Esophagus muscularis mucosa (tissue), 4 donors: ENCODE measurements at regions not wholly inside any gene's neighbourhood (a gene's known extent, or its start where the extent isn't known, plus 50 kb on each side); places are given as distances from the start of the nearest gene placed in this dataset.

ENCODE experiments used
- DNase-seq: peaks from one replicate; pipeline ENCODE4 v3.0.0-alpha.2; 2017; ENCODE audit errors: extremely low spot score
- H3K27ac ChIP-seq, 4 donors: fragments of 200-600 bp; sonication (generic); replicated peaks in 1 of 4; 1 replicate in 3 of 4; 2 replicates in 1 of 4; pipeline ENCODE4 v1.5.1; 2016 to 2019; ENCODE audit warnings: mild to moderate bottlenecking in 1 of 4
- H3K27me3 ChIP-seq, 4 donors: fragments of 200-600 bp; sonication (generic); one replicate each; pipeline versions ENCODE4 v1.5.1 to v1.6.0; 2016 to 2019
- H3K36me3 ChIP-seq, 4 donors: fragments of 200-600 bp; sonication (generic); one replicate each; pipeline ENCODE4 v1.5.1; 2016 to 2019
- H3K4me1 ChIP-seq, 4 donors: fragments of 200-600 bp; sonication (generic); one replicate each; pipeline ENCODE4 v1.5.1; 2016 to 2019
- H3K4me3 ChIP-seq, 4 donors: fragments of 200-600 bp; sonication (generic); 1 replicate in 2 of 4; 2 replicates in 2 of 4; pipeline ENCODE4 v1.5.1; 2016 to 2019; ENCODE audit warnings: mild to moderate bottlenecking in 4 of 4, moderate library complexity in 1 of 4
- H3K9me3 ChIP-seq, 4 donors: fragments of 200-600 bp; sonication (generic); 1 replicate in 3 of 4; 2 replicates in 1 of 4; pipeline ENCODE4 v1.5.1; 2016 to 2019
- EP300 ChIP-seq: sonication (generic); formaldehyde crosslinking; IDR thresholded peaks from one replicate; pipeline ENCODE4 v1.6.1; 2017; ENCODE audit warnings: antibody characterized with exemption
- POLR2A ChIP-seq: fragments of 450-650 bp; IDR thresholded peaks from one replicate; pipeline ENCODE4 v1.6.1; 2017; ENCODE audit warnings: antibody characterized with exemption, moderate library complexity, mild to moderate bottlenecking, low read depth
- POLR2AphosphoS5 ChIP-seq, 2 donors: sonication (generic); formaldehyde crosslinking; IDR thresholded peaks; one replicate each; pipeline ENCODE4 v1.6.1; 2017; ENCODE audit warnings: antibody characterized with exemption in 2 of 2
- WGBS: methylation state at CpG from one replicate; pipeline ENCODE4 v1.1.5; 2018; 5-methylcytosine and 5-hydroxymethylcytosine counted together
- intact Hi-C: fragments of 100-400 bp; cut with DNase I; formaldehyde crosslinking; loops from one replicate; pipeline ENCODE4 v1.15.1; 2023
- TF ChIP-seq, protein P1 (sequence below), 3 experiments: fragments of 200-600 bp in 2 of 3; fragments of 450-650 bp in 1 of 3; sonication (generic) in 2 of 3; IDR thresholded peaks; one replicate each; pipeline ENCODE4 v1.5.1; 2017 to 2019; ENCODE audit warnings: antibody characterized with exemption in 3 of 3, mild to moderate bottlenecking in 2 of 3, moderate library complexity in 1 of 3

- H3K4me3 ChIP-seq, result no peak overlapping the region
- no peaks in the 10 kb centered on the region for H3K4me1 ChIP-seq
- intact Hi-C loops, result no loop called here
- WGBS, result 89% methylated on average over 8 of the region's 8 CpGs
- H3K9me3 ChIP-seq, result no peaks in the 10 kb centered on the region
- no peaks in the 10 kb centered on the region for H3K36me3 ChIP-seq
- TF ChIP-seq EP300, result no peak
- TF ChIP-seq POLR2A, result no peak
- TF ChIP-seq, protein P1, sequence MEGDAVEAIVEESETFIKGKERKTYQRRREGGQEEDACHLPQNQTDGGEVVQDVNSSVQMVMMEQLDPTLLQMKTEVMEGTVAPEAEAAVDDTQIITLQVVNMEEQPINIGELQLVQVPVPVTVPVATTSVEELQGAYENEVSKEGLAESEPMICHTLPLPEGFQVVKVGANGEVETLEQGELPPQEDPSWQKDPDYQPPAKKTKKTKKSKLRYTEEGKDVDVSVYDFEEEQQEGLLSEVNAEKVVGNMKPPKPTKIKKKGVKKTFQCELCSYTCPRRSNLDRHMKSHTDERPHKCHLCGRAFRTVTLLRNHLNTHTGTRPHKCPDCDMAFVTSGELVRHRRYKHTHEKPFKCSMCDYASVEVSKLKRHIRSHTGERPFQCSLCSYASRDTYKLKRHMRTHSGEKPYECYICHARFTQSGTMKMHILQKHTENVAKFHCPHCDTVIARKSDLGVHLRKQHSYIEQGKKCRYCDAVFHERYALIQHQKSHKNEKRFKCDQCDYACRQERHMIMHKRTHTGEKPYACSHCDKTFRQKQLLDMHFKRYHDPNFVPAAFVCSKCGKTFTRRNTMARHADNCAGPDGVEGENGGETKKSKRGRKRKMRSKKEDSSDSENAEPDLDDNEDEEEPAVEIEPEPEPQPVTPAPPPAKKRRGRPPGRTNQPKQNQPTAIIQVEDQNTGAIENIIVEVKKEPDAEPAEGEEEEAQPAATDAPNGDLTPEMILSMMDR (IDR thresholded peaks at IDR 0.05), result no peak
- no peak for TF ChIP-seq POLR2AphosphoS5 (IDR thresholded peaks at IDR 0.05)
- no peak overlapping the region for H3K27ac ChIP-seq
- H3K27me3 ChIP-seq, result no peaks in the 10 kb centered on the region
- no peak for DNase-seq
Observed at GRCh38 chr2:47682216-47682749, 100.7 kb upstream of the MSH6 start.

- WGBS, result 84% methylated on average over 6 of the region's 6 CpGs
- Histone ChIP-seq H3K27ac (no peak overlapping the region), H3K27me3 (no peaks in the 10 kb centered on the region), H3K4me3 (no peak overlapping the region), H3K9me3 (no peaks in the 10 kb centered on the region), H3K4me1 (no peaks in the 10 kb centered on the region), H3K36me3 (no peaks in the 10 kb centered on the region)
- no peak for DNase-seq
- intact Hi-C loops, result no loop called here
- TF ChIP-seq EP300 (no peak), POLR2A (no peak), POLR2AphosphoS5 (IDR thresholded peaks at IDR 0.05) (no peak)
- TF ChIP-seq, protein P1 (IDR thresholded peaks at IDR 0.05), result no peak
Observed at GRCh38 chr2:47676261-47676926, 105.6 kb upstream of the KCNK12 start.

- no peak overlapping the region for H3K27ac ChIP-seq
- no peaks in the 10 kb centered on the region for H3K27me3 ChIP-seq
- no peaks in the 10 kb centered on the region for H3K36me3 ChIP-seq
- no peaks in the 10 kb centered on the region for H3K4me1 ChIP-seq
- no peak for DNase-seq
- intact Hi-C loops, result no loop called here
- no peak for TF ChIP-seq POLR2A
- TF ChIP-seq POLR2AphosphoS5 (IDR thresholded peaks at IDR 0.05), result no peak
- TF ChIP-seq EP300, result no peak
- TF ChIP-seq, protein P1 (IDR thresholded peaks at IDR 0.05), result no peak
- H3K4me3 ChIP-seq, result no peak overlapping the region
- 78% methylated on average over 2 of the region's 2 CpGs for WGBS
- no peaks in the 10 kb centered on the region for H3K9me3 ChIP-seq
Observed at GRCh38 chr2:47675196-47675825, 104.5 kb upstream of the KCNK12 start.

- no peak overlapping the region for H3K4me3 ChIP-seq
- no peaks in the 10 kb centered on the region for H3K9me3 ChIP-seq
- no peak overlapping the region for H3K27ac ChIP-seq
- no peaks in the 10 kb centered on the region for H3K4me1 ChIP-seq
- intact Hi-C loops, result no loop called here
- TF ChIP-seq, protein P1 (IDR thresholded peaks at IDR 0.05), result no peak
- TF ChIP-seq POLR2A (no peak), EP300 (no peak), POLR2AphosphoS5 (IDR thresholded peaks at IDR 0.05) (no peak)
- no peak for DNase-seq
- no peaks in the 10 kb centered on the region for H3K27me3 ChIP-seq
- H3K36me3 ChIP-seq, result no peaks in the 10 kb centered on the region
Observed at GRCh38 chr2:47666332-47666731, 95.5 kb upstream of the KCNK12 start.
